Right renal cortex interstitium (tissue), 3 donors: ENCODE measurements at regions not wholly inside any gene's neighbourhood (a gene's known extent, or its start where the extent isn't known, plus 50 kb on each side); places are given as distances from the start of the nearest gene placed in this dataset.

Experiments
- DNase-seq, 3 donors: peaks; one replicate each; pipeline ENCODE4 v3.0.0-alpha.2; 2013; ENCODE audit warnings: low read depth in 3 of 3, low spot score in 2 of 3

DNA sequence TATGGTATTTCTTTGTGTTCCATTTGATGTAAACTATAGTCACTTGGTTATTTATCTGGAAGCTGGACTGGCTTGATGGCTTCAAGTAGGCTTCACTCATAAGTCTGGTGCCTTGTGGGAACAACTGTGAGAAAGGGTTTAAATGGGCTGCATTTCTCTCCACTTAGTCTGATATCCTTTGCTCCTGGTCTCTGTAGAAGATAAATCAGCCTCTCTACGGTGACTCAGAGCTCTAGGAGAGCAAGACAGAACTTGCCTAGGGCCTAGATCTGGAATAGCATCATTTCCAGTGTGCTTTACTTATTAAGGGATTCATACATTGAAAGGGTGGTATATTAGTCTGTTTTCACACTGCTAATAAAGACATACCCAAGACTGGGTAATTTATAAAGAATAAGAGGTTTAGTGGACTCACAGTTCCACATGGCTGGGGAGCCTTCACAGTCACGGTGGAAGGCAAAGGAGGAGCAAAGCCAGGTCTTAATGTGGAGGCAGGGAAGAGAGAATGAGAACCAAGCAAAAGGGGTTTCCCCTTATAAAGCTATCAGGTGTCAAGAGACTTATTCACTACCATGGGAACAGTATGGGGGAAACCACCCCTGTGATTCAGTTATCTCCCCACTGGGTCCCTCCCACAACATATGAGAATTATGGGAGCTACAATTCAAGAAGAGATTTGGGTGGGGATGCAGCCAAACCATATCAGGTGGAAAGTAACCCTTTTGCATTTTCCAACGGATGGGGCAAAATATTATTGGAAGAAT lies 1746.4 kb upstream of the PCDH7 start:
- DNase-seq = no peak

DNA sequence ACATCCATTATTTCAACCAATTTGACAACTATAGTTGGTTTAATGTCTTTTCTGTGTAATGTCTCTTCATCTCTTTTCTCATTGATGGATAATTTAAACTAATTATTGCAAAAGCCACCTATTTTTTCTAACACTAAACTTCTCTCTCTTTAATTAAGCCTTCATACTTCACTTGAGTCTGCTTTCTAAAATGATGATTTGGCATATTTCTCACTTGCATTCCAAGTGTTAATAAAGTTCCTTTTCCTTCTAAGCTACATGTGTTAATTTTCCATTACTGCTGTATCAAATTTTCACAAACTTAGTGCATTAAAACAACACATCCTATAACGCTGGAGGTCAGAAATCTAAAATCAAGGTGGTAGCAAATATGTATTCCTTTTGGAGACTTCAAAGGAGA lies 1743.8 kb upstream of the PCDH7 start:
- DNase-seq = no peak

DNA sequence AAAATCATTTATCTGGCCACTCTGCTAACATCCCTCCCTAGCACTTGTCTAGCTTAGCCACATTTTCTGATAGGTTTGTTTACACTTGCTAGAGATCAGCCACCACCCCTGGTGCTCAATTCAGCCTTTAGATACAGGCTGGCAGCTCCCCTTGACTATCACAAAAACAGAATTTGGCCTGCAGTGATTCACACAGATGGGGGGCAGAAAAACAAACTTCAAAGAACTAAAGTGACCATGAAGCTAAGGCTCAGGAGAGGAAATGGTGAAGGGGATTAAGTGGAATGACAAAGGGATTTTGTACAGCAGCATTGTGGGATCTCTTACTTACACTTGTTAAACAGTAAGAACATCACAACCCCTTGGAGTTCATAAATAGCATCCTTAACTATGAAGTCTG lies 1718.0 kb upstream of the PCDH7 start:
- DNase-seq = no peak

DNA sequence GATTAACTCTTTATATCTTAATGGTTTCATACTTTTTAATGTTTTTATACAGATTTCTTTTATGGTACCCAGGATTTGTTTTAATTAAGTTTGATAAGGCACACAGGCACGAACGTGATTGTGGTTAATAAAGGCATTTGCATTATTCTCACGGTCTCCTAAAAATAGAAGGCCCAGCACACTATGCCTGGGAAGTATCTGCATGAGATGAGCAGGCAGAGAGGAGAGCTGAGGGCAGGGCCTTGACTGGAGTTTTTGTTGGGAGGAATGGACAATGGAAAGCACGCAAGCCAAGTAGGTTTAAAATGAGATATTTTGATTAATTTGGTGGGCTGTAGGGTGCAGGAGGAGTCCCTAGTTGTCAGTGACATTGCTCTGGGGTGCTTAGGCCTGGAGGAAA lies 1714.3 kb upstream of the PCDH7 start:
- no peak for DNase-seq

DNA sequence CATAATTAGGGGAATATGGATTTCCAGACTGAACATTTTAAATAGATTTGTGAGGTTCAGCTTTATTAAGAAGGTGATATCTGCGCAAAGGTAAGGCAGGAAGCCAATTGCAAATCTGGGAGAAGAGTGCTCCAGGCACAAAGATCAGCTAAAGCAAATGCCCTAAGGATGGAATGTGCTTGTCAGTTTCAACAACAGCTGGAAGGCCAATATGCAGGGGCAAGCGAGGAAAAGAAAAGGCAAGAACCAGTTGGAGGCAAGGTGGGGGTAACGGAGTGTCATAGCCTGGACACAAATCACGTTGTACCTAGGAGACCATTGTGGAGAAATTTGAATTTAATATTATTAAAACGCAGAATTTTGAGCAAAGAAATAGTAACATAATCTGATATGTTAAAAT lies 1710.3 kb upstream of the PCDH7 start:
- no peak for DNase-seq

DNA sequence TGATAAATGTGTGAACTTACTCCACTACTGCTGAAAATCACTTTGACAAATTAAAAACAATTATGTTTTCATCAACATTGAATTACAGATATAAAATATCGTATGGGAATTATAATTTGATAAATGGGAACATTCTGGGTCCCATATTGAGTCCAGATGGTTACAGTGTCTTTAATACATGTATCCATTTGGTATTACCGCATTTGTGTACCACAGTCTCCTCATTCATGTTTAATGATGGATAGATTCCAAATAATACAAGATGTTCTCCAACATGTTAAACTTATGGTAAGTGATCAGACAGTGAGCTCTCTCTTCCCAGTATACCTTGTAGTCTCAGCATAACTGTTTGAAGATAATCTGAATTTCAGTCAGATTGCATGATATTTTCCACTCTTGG lies 1706.8 kb upstream of the PCDH7 start:
- DNase-seq = no peak

DNA sequence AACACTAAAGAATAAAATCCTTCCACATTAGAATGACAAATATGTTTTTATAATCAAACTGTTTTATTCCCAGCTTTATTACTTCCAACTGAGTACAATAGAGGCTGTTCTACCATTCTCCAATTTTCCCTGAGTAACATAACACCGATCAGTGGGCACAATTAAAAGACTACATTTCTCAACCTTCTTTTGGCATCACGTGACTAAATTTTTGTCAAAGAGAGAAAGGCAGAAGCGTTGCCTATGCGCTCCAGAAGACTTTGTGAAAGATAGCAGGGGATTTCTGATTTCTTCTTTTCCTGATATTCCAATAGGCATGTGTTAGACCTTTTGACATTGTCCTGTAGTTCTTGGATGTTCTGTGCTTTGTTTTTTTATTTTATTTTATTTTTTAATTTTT lies 1705.6 kb upstream of the PCDH7 start:
- no peak for DNase-seq

DNA sequence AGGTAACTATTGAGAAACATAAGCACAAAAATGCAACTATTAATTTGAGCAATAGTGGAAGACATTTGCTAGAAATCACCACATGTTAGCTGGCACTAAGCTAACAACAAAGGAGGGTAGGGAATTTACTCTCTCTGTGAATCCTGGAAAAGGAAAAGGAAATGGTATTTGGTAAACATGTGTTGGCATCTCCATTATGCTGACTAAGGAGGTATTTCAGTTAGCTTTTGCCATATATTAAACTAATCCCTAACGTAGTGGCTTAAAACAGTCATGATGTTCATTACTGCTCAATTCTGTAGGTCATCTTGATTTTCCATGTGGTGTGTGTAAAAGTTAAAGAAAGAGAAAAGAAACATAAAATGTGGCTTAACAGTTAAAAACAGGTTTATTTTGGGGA lies 1686.5 kb upstream of the PCDH7 start:
- no peak for DNase-seq

DNA sequence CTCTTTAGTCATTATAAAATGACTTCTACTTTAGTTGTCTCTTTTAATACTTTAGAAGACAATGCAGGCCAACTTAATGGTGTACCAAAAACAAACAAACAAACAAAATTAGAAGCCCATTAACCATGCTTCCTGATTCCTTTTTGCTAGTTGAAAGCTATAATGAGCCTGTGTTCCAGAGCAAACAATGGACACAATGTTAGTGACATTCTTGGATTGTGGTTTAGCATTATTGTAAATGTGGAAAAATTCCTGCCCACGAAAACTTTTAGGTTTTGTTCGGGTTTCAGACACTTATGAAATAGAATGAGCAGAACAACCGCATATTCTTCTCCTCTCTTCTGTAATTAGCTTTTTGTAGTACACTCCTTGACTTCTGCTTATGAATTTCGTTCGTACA lies 1682.7 kb upstream of the PCDH7 start:
- DNase-seq = no peak

DNA sequence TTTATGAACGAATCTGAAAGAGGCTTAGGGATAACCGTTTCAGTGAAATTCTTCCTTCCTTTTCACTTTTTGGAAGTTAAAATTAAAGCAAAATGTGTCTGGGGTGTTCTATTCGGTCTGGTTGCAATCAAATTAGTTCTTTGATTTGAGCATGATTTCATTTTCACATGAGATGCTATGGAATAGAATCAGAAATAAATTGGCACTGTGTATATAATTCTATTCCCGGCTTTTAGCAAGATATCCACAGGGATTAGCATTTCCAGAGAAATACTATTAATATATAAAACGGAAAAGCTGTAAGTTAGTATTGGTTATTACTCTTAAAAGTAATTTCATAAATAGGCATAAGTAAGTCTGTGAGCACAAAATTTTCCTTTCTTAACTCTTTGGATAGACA lies 1676.8 kb upstream of the PCDH7 start:
- no peak for DNase-seq

DNA sequence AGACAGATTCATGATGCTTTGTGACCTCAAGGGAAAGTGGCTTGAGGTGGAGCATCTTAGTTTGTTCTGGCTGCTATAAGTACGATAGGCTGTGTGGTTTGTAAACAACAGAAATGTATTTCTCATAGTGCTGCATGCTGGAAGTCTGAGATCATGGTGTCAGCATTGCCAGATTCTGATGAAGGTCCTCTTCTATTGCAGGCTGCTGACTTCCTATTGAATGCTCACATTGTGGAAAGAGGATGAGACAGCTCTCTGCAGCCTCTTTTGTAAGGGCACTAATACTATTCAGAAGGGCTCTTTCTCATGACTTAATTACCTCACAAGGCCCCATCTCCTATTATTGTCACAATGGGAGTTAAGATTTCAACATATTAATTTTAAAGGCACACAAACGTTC lies 1674.0 kb upstream of the PCDH7 start:
- DNase-seq = no peak

DNA sequence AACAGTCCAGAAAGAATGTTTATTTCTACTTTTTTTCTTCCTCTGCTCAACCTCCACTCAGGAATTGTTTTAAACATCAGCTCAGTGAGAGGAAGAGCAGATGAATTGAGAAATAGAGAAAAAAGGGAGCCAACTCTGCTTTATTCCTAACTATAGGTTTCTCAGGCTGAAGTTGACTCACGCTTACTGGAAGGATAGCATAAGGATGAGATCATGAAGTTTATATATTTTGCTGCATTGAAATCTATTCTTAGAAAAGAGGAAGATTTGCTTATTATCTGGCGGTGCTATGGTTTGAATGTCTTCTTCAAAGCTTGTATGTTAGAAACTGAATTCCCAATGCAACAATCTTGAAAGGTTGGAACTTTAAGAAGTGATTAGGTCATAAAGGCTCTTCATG lies 1673.4 kb upstream of the PCDH7 start:
- no peak for DNase-seq

DNA sequence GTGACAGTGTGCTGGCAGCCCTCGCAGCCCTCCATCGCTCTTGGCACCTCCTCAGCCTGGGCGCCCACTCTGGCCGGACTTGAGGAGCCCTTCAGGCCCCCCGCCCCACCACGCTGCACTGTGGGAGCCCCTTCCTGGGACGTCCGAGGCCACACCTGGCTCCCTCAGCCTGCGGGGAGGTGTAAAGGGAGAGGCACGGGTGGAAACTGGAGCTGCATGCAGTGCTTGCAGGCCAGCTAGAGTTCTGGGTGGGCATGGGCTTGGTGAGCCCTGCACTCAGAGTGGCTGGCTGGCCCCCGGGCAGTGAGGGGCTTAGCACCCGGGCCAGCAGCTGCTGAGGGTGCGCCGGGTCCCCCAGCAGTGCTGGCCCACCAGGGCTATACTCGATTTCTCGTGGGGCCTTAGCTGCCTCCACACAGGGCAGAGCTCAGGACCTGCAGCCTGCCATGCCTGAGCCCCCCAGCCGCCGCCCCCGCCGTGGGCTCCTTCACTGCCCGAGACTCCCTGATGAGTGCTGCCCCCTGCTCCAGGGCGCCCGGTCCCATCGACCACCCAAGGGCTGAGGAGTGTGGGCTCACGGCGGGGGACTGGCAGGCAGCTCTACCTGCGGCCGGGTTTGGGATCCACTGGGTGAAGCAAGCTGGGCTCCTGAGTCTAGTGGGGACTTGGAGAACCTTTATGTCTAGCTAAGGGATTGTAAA lies 1672.7 kb upstream of the PCDH7 start:
- DNase-seq = no peak

DNA sequence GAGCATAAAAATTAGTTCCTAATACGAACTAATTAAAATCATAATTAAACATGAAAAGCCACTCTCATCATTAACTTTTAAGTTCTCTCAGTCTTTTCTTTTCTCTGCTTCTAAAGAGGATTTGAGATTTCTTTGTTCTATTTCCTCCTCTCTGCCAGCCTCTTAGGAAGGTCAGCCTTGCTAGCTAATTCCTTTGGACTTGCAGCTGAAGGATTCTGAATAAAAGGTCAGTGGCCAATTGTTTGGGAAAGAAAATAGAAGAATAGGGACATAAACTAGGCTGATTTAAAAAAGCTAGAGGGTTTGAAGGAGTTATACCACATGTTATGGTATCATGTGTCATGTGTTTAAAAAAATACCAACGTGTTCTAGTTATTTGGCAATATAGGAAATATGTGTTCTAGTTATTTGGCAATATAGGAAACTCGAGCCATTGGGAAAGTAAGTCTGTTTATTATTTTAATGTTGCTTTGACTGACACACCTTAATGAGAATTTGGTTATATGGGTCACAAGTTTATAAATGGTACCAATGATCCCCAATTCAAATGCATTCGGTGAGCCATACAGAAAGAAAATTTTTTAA lies 1668.7 kb upstream of the PCDH7 start:
- DNase-seq = no peak

DNA sequence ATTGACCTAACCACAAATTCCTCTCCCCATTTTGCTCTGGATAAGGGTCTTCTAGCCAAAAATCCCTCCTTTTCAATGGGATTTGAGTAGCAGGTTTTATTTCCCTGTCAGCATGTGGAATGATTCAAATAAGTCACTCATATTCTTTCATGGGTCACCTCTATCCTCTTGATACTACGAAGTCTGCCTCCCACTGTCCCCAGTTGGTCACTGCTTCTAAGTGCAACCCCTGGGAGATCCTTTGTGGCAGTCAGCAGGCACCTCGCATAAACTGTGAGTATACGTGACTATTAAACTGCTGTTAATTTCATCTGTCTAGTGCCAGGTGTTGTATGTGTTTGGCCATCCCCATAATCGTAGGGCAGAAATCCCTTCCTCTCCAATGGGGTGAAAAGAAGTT lies 1667.9 kb upstream of the PCDH7 start:
- DNase-seq = no peak

DNA sequence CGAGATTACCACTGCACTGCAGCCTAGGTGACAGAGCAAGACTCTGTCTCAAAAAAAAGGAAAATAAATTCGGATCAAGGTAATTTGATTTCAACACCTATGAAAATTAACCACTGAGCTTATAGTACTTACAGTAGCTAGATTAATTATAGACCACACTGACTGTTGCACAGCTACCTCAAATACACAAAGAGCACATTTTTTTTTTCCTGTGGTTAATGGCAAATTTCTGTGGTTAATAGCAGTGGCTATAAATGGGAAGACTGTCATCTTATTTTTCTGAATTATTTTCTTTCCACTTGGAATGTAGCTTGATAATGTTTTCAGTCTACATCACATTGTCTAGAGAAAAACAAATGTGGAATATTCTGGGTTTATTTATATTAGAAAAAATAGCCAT lies 1661.6 kb upstream of the PCDH7 start:
- no peak for DNase-seq

DNA sequence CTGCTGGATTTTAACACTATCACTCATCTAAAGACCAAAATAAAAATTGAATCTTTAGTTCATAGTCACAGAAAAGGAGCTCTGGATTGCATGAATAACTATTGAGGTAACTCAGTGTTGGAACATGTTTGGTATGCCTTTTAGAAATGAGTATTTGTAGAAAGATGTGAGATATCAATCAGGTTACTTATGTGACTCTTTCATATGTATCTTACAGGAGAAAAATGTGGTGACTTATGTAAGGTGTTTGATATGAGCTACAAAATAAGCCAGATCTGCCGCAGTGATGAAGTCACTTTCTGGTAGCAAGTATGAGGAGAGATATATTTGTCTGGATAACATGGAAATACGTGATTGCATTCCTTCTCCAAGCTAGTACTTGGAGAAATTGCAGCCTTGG lies 1653.3 kb upstream of the PCDH7 start:
- no peak for DNase-seq

DNA sequence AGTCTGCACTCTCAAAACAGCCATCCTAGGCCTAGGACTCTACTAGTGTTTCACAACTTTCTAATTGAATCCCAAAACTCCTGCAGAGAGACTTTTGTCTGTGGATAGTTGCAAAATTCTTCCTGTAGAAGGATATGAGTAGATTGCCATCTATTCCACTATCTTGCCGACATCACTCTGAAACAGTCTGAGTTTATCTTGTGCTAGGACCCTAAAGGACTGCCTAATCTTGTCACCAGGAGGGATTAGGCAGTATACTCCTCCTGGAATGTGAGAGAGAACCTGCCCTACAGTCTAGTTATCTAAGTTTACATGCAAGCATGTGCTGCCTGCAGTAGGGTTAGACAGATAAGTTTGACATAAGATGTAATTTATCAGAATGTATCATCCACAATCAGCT lies 1646.6 kb upstream of the PCDH7 start:
- no peak for DNase-seq

DNA sequence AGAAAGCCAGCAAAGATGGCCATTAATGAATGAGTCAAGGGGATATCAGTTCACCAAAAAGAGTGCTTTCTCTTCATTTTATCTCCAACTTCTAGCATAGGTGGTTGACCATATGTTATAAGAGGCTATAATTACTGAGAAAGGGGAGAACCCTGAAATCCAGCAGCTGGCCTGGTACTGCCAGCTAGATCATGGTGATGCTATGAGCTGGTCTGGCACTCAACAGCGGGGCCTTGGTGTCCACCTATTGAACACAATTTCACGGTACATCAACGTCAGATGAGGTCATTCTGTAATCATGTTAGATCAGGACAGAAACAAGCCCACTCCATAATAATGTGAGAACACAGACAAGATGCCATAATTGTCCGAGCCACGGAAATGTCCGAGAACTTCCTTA lies 1644.8 kb upstream of the PCDH7 start:
- no peak for DNase-seq

DNA sequence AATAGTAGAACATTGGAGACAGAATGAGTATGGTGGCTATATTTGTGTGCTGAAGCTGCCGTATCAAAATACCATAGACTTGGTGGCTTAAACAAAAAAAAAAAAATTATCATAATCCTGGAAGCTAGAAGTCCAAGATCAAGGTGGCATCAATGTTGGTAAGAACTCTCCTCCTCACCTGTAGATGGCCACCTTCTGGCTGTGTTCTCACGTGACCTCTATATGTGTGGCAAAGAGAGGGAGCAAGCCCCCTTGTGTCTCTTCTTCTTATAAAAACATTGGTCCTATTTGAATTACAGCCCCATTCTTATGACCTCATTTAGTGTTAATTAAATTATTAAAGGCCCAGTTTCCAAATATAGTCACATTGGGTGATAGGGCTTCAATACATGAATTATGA lies 1640.9 kb upstream of the PCDH7 start:
- DNase-seq = no peak

DNA sequence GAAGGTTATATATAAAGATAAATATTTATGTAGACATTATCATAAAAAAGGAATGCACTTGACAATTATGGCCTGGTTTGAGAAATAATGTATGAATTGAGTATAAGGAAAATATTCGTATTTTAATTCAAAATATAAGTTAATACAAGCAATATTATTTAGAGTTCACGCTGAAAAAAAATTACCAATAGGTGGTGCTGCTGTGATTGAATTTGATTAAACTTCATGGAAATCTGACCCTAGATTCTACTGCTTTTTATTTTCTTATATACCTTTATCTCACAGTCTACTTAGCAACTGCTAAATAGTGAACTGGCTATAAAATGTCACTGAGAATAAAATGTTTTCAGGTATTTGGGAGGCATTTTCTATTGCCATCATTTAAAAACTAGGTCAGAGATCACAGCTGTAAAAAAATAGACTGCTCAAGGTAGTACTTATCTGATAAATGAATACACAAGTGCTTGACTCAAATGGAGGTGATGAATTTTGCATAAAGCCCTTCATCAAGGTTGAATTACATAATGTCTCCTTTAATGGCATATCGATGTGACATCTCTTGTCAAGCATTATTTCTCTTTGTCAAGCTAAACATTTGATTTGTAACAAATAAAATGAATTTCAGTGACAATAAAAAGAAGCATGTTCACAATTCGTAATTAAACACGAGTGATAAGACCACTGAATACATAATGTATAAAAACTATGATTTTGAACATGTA lies 1638.8 kb upstream of the PCDH7 start:
- no peak for DNase-seq

DNA sequence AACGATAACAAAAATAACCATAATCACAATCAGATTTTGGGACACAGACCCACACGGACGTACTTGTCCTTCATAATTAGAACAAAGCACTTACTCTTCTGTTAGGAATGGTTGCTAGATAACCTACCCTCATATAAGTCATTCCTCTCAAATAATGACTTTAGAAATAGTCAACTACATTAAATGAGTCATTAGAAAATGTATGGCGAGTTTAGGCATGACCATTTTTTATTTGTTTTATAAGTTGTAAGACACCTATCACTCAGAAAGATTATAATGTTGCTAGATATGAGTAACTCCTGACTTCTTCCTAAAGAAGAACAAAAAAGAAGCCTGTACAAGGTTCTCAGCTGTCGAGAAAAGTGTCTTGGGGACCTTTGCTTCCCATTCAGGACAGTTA lies 1637.5 kb upstream of the PCDH7 start:
- no peak for DNase-seq
